Retina (tissue), 1 donor: ENCODE measurements at regions not wholly inside any gene's neighbourhood (a gene's known extent, or its start where the extent isn't known, plus 50 kb on each side); places are given as distances from the start of the nearest gene placed in this dataset.

Experiments used
- DNase-seq: peaks from one replicate; pipeline ENCODE4 v3.0.0-alpha.2; 2016

GRCh38 chr2:74735009-74735408 is 81.0 kb downstream of the SEMA4F start:
- DNase-seq = no peak

GRCh38 chr2:74735564-74735963 is 81.5 kb downstream of the SEMA4F start:
- no peak for DNase-seq

GRCh38 chr2:74736589-74736988 is 82.5 kb downstream of the SEMA4F start:
- DNase-seq = no peak

- DNase-seq = no peak
Observed at GRCh38 chr2:74738586-74738985, 84.5 kb downstream of the SEMA4F start.

- DNase-seq = no peak
Observed at GRCh38 chr2:74739129-74739528, 85.1 kb downstream of the SEMA4F start.

DNA sequence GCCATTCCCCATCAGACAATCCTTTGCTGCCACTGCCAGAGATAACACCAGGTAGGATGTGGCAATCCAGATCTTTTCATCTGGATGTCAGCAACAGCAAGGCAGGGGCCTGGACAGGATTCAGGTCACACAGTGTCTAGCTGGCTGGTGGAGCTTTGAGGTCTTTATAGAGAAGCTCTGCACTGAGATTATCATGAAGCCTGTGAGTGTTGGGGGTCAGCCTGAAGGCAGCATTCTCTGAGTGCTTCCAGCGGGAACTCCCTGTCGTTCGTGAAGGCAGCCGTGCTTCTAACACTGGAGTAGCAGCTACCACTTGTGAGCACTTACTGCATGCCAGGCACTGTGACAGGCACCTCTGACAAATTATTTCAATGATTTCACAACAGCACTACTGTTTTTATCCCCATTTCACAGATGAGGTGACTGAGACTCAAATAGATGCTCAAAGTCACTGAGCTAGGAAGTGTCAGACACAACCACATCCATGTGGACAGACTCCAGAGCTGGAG is 85.7 kb downstream of the SEMA4F start:
- DNase-seq = no peak

GRCh38 chr2:74740395-74740740 is 86.3 kb downstream of the SEMA4F start:
- DNase-seq = no peak

DNA sequence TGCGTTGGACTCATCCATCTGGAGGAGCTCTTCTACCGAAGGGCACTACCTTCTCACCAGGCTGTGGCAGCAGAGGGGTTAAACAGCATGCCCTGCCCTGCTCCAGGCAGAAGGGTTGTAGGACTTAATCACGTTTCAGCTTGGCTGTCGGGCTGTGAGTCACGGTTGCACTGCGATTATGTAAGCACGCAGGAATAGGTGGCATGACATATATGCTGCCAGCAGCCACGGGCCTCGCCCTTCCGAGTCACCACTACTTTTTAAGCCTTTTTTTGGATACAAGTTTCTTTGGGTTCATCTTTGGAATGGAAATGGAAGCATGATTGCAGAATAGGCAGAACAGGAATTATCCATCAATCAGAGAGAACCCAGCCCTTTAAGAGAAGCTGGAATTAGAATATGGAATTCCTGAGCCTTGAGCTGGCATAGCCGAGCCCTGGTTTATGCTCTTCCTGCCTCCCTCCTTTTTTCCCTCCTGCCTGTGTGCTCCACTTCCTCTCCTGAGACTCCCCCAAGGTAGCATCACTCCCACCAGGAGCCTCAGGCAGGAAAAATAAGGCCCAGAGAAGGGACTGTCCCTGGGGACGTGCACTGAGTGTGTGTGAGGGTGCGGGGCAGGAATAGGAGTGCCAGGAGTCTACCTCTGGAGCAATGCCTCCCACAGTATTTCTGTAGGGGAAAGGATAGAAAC is 86.8 kb downstream of the SEMA4F start:
- no peak for DNase-seq

DNA sequence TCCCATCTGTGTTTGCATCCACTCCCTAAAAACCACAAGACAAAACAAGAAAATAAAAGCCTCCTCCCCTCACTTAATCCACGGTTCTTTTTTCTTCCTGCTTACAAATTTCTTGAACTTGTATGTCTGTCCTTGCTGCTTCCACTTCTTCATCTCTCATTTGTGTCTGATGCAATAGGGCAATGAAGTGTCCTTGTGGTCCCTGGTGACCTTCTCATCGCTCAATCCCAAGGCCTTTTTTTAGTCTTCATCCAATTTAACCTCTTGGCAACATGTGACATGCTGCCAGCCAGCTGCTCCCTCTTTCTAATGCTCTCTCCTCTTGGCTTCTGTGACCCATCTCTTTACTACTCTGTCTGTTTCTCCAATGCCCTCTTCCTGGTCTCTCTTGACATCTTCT is 87.6 kb downstream of the SEMA4F start:
- peak; percentile 16 for DNase-seq

GRCh38 chr2:74742471-74742870 is 88.4 kb downstream of the SEMA4F start:
- DNase-seq = no peak

GRCh38 chr2:74743039-74743438 is 89.0 kb downstream of the SEMA4F start:
- DNase-seq = no peak

DNA sequence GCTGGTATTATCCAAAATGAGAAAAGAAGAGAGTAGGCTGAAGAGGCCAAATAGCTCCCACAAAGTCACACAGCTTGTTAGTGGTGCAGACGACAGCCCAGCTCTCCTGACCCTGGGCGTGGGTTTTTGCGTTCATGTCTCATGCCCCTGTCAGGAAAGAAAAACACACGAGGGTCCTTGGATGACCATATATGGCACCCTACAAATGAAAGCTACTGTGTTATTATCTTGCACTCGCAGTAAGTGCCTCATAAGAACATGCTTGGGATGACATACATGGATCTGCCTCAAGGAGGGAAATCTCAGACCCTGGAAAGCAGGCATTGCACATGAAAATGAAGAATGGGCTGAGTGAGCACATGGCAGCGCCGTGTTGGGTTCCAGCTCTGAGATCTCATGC is 89.7 kb downstream of the SEMA4F start:
- DNase-seq = no peak

GRCh38 chr2:74744731-74745515 is 89.0 kb upstream of the HK2 start:
- no peak for DNase-seq

DNA sequence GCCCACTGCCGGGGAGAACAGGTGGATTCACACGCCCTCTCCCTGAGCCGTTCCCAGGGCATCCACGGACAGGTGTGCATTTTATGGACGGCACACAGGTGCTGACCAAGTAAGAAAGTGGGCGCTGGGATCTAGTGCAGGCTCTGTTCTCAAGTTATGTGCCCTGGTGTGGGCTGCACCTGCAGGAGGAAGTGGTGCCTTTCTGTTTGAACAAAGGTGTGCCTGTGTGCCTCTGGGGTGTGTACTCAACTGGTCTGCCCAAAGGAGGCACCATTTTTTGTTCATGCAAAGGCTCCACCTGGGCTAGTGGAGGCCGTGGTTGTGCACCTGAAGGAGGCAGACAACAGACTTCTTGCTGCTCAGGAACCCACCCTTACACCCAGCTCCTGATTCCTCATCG is 88.2 kb upstream of the HK2 start:
- DNase-seq = no peak

- DNase-seq = no peak
Observed at GRCh38 chr2:74746480-74746879, 87.4 kb upstream of the HK2 start.

DNA sequence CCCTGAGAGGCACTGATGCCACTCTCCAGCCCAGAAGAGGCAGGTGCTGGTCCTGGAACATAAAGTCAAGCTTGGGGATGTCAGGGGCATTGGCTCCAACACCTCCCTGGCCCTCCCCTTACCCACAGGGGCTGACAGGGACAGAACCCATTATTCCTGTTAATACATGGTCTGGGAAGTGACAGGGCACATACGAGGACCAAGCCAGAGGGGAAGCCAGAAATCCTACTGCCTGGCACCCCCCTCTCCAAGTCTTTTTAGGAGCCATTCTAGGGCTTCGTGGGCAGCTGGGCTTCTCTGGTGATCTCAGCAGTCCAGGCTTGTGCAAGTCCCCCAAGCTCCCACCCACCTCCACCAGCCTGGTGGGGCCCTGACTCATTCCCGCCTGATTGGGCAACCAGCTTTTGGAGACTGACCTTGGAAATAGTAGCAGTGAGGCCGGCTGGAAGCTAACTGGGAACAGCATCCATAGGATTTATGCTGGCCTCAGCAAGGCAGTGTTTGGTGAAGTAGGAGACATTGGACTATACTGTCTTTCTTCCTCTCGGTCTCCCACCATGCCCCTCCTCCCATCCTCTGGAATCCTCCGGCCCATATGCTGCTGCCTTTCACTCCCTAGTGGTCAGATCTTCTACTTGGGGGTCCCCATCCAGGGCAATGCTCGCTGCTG is 86.4 kb upstream of the HK2 start:
- DNase-seq = no peak

DNA sequence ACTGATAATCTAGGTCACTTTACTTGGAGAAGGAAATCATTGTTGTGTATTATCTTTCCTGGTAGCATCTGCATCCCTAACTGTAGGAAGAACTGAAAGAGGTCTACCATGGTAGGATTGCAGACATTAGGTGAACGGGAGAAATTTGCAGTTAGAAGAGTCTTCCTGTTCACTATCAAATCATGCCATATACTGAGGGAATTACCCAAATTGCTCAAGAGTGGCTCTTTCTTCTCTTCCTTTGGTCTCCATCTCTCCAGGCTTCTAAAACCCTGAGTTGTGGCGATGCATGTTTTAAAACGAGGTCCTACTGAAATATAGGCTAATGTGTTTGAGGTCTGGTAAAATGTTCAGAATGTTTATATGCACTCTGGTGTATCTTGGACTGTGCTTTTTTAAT is 85.3 kb upstream of the HK2 start:
- no peak for DNase-seq

DNA sequence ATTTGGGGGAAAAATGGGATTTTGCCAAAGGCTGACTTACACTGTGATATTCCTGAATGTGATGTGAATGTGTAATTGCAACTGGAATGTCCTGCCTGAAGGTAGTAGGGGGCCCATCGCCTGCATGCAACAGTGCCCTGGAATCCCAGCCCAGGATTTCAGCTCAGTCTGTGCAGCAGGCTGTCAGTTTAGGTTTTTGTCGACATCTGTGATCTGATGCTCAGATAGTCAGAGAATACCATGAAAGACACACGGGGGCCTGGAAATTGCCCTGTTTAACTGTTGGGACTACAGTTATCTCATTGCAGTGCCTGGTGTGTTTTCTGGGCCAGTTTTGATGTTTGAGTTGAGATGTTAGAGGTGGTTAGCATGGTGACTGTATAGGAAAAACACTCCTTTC is 84.5 kb upstream of the HK2 start:
- DNase-seq = no peak

DNA sequence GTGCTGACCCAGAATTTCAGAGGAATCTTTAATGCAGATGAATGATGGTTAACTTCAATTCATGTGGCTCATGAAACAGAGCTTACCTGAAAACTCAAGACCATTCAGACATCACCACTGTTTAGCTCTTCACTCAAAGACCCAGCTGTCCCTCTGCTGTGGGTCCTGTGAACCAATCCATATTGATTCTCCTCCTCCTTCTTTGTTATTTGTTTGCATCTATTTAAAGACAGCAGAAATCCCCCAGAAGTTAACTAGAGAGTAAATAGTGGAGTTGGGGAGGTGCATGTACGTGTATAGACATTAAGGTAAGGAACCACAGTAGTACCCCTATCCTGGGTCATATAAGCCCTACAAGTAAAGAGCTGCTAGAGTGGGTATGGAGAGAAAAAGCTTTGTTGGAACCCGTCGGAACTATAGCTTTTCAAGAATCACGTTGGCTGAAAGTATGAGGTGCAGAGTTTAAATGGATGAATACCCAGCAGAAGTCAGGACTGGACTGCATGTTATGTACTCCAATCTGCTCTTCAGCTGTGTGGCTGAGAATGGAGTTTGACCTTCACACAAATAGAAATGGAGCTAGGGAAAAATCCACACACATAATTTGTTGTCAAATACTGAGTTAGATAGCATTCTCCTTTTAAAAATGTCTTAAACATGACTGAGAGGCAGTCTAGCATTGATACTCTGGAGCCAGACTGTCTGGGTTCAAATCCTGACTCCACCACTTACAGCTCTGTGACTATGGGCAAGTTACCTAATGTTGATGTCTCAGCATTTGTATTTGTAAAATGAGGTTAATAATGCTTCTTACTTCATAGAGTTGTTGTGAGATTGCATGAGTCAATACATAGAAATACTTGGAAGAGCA is 81.7 kb upstream of the HK2 start:
- no peak for DNase-seq

DNA sequence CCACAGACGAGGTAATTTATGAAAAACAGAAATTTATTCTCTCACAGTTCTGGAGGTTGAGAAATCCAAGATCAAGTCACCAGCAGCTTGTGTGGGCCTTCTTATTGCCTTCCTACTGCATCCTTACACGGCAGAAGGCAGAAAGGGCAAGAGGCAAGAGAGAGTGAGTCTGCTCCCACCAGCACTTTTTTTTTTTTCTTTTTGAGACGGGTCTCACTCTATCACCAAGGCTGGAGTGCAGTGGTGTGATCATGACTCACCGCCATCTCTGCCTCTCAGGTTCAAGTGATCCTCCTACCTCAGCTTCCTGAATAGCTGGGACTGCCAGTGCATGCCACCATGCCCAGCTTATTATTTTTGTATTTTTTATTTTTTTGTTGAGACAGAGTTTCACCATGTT is 78.5 kb upstream of the HK2 start:
- no peak for DNase-seq

- DNase-seq = no peak
Observed at GRCh38 chr2:74756356-74756890, 77.5 kb upstream of the HK2 start.

GRCh38 chr2:74759986-74760385 is 73.9 kb upstream of the HK2 start:
- DNase-seq = no peak
